ENCODE measurements at regions not wholly inside any gene's neighbourhood (a gene's known extent, or its start where the extent isn't known, plus 50 kb on each side); places are given as distances from the start of the nearest gene placed in this dataset.

GRCh38 chr10:56496186-56496486 lies 135.1 kb upstream of the ZWINT start:
- H4K20me1 ChIP-seq (ENCODE audit: insufficient read depth, low read length, poor library complexity, severe bottlenecking) = no peaks in the 10 kb centered on the region
- H3K9ac ChIP-seq (ENCODE audit: low read depth, low read length, poor library complexity, severe bottlenecking) = no peak overlapping the region
- H3F3A ChIP-seq (ENCODE audit: low read depth) = no peaks in the 10 kb centered on the region
- no peaks in the 10 kb centered on the region for H3K36me3 ChIP-seq (ENCODE audit: insufficient read depth, low read length)
- H3K4me1 ChIP-seq (ENCODE audit: insufficient read depth, low read length, poor library complexity, severe bottlenecking) = no peaks in the 10 kb centered on the region
- H2AFZ ChIP-seq (ENCODE audit: low read length) = no peak overlapping the region
- no peak overlapping the region for H3K4me3 ChIP-seq (ENCODE audit: low read length, poor library complexity, severe bottlenecking)
- no peaks in the 10 kb centered on the region for H3K9me3 ChIP-seq (ENCODE audit: insufficient read depth, low read depth, low read length)
- TF ChIP-seq EZH2phosphoT487 (IDR thresholded peaks at IDR 0.05; ENCODE audit: borderline replicate concordance) = no peak
- TF ChIP-seq CTCF (conservative IDR thresholded peaks at IDR 0.05; ENCODE audit: low read length) = no peak
- no peaks in the 10 kb centered on the region for H3K79me2 ChIP-seq (ENCODE audit: insufficient read depth, low read length)
- H3K27me3 ChIP-seq (ENCODE audit: insufficient read depth, low read length, poor library complexity, severe bottlenecking) = no peaks in the 10 kb centered on the region
- no peak overlapping the region for H3K4me2 ChIP-seq (ENCODE audit: low read depth, low read length, poor library complexity, severe bottlenecking)
- no peaks in the 10 kb centered on the region for H3K9me2 ChIP-seq (replicated peaks; ENCODE audit: low read depth, low read length)

GRCh38 chr10:56487746-56488145 lies 126.7 kb upstream of the ZWINT start:
- H4K20me1 ChIP-seq (ENCODE audit: insufficient read depth, low read length, poor library complexity, severe bottlenecking) = no peaks in the 10 kb centered on the region
- TF ChIP-seq CTCF (conservative IDR thresholded peaks at IDR 0.05; ENCODE audit: low read length) = no peak
- TF ChIP-seq EZH2phosphoT487 (IDR thresholded peaks at IDR 0.05; ENCODE audit: borderline replicate concordance) = no peak
- H2AFZ ChIP-seq (ENCODE audit: low read length) = no peak overlapping the region
- no peaks in the 10 kb centered on the region for H3K27me3 ChIP-seq (ENCODE audit: insufficient read depth, low read length, poor library complexity, severe bottlenecking)
- no peaks in the 10 kb centered on the region for H3F3A ChIP-seq (ENCODE audit: low read depth)
- no peak overlapping the region for H3K9ac ChIP-seq (ENCODE audit: low read depth, low read length, poor library complexity, severe bottlenecking)
- H3K36me3 ChIP-seq (ENCODE audit: insufficient read depth, low read length) = no peaks in the 10 kb centered on the region
- no peaks in the 10 kb centered on the region for H3K9me2 ChIP-seq (replicated peaks; ENCODE audit: low read depth, low read length)
- H3K79me2 ChIP-seq (ENCODE audit: insufficient read depth, low read length) = no peaks in the 10 kb centered on the region
- H3K4me1 ChIP-seq (ENCODE audit: insufficient read depth, low read length, poor library complexity, severe bottlenecking) = no peaks in the 10 kb centered on the region
- H3K4me3 ChIP-seq (ENCODE audit: low read length, poor library complexity, severe bottlenecking) = no peak overlapping the region
- H3K4me2 ChIP-seq (ENCODE audit: low read depth, low read length, poor library complexity, severe bottlenecking) = no peak overlapping the region
- no peaks in the 10 kb centered on the region for H3K9me3 ChIP-seq (ENCODE audit: insufficient read depth, low read depth, low read length)

GRCh38 chr10:56481521-56482091 lies 120.5 kb upstream of the ZWINT start:
- Histone ChIP-seq H3K9me2 (replicated peaks; ENCODE audit: low read depth, low read length) (no peaks in the 10 kb centered on the region), H3K79me2 (ENCODE audit: insufficient read depth, low read length) (no peaks in the 10 kb centered on the region), H4K20me1 (ENCODE audit: insufficient read depth, low read length, poor library complexity, severe bottlenecking) (no peaks in the 10 kb centered on the region), H3K4me2 (ENCODE audit: low read depth, low read length, poor library complexity, severe bottlenecking) (no peak overlapping the region), H3K9ac (ENCODE audit: low read depth, low read length, poor library complexity, severe bottlenecking) (no peak overlapping the region), H3K9me3 (ENCODE audit: insufficient read depth, low read depth, low read length) (no peaks in the 10 kb centered on the region), H3K27me3 (ENCODE audit: insufficient read depth, low read length, poor library complexity, severe bottlenecking) (no peaks in the 10 kb centered on the region), H2AFZ (ENCODE audit: low read length) (no peak overlapping the region), H3K36me3 (ENCODE audit: insufficient read depth, low read length) (no peaks in the 10 kb centered on the region), H3F3A (ENCODE audit: low read depth) (no peaks in the 10 kb centered on the region), H3K4me3 (ENCODE audit: low read length, poor library complexity, severe bottlenecking) (no peak overlapping the region), H3K4me1 (ENCODE audit: insufficient read depth, low read length, poor library complexity, severe bottlenecking) (no peaks in the 10 kb centered on the region)
- TF ChIP-seq CTCF (conservative IDR thresholded peaks at IDR 0.05; ENCODE audit: low read length) (no peak), EZH2phosphoT487 (IDR thresholded peaks at IDR 0.05; ENCODE audit: borderline replicate concordance) (no peak)
